ENCODE measurements at regions not wholly inside any gene's neighbourhood (a gene's known extent, or its start where the extent isn't known, plus 50 kb on each side); places are given as distances from the start of the nearest gene placed in this dataset.

DNA sequence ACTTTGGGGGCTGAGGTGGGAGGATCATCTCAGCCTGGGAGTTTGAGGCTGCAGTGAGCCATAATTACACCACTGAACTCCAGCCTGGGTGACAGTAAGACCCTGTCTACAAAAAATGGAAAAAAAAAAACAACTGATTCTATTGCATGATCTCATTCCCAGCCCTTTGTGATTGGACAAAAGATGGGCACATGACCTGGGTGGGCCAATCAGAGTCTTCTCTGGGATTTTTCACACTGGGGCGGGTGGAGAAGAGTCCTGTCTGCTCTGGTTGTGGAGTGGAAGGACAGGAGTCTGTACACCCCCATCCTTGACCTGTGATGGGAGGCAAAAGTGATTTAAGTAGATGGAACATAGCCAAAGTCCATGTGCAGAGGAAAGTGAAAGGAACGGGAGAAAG, 170.5 kb downstream of the UQCRFS1 start:
- TF ChIP-seq POLR2A (IDR thresholded peaks at IDR 0.05) (no peak), CTCF (IDR thresholded peaks at IDR 0.05) (no peak)
